Fibroblast of mammary gland (primary cell): ENCODE measurements at regions not wholly inside any gene's neighbourhood (a gene's known extent, or its start where the extent isn't known, plus 50 kb on each side); places are given as distances from the start of the nearest gene placed in this dataset.

ENCODE experiments used
- DNase-seq: peaks from one replicate; pipeline ENCODE4 v3.0.0-alpha.2; 2010; ENCODE audit warnings: low read depth
- H3K4me3 ChIP-seq: 2 replicates; pipeline ENCODE4 v1.5.1; 2011; ENCODE audit warnings: low read depth, mild to moderate bottlenecking, low read length, moderate library complexity; ENCODE audit not compliant: control insufficient read depth
- CTCF ChIP-seq: conservative IDR thresholded peaks from 2 replicates; pipeline ENCODE4 v1.5.1; 2011; ENCODE audit warnings: low read depth, low read length, inconsistent platforms; ENCODE audit not compliant: control insufficient read depth, insufficient read depth

GRCh38 chr2:145635706-145636427 is 1115.9 kb upstream of the ZEB2 start:
- peak; percentile 30 for DNase-seq

GRCh38 chr2:145631561-145631960 is 1111.6 kb upstream of the ZEB2 start:
- DNase-seq: peak; percentile 70
- H3K4me3 ChIP-seq: no peak overlapping the region
- TF ChIP-seq CTCF: no peak

More at GRCh38 chr2:145635706-145636427, 1115.9 kb upstream of the ZEB2 start:
- H3K4me3 ChIP-seq: no peak overlapping the region
- TF ChIP-seq CTCF: no peak

- H3K4me3 ChIP-seq: no peak overlapping the region
- DNase-seq: no peak
- no peak for TF ChIP-seq CTCF
These were observed 1106.4 kb upstream of the ZEB2 start for GRCh38 chr2:145626301-145626700.

GRCh38 chr2:145625111-145625510 is 1105.2 kb upstream of the ZEB2 start:
- no peak for TF ChIP-seq CTCF
- no peak for DNase-seq

GRCh38 chr2:145623136-145623535 is 1103.2 kb upstream of the ZEB2 start:
- H3K4me3 ChIP-seq: no peak overlapping the region
- DNase-seq: peak; percentile 76
- TF ChIP-seq CTCF: no peak

More at GRCh38 chr2:145625111-145625510, 1105.2 kb upstream of the ZEB2 start:
- no peak overlapping the region for H3K4me3 ChIP-seq

GRCh38 chr2:145622285-145622684 is 1102.4 kb upstream of the ZEB2 start:
- TF ChIP-seq CTCF: no peak
- DNase-seq: no peak
- H3K4me3 ChIP-seq: no peak overlapping the region
